Endothelial cell of umbilical vein (primary cell): ENCODE measurements at regions not wholly inside any gene's neighbourhood (a gene's known extent, or its start where the extent isn't known, plus 50 kb on each side); places are given as distances from the start of the nearest gene placed in this dataset.

Source experiments
- BruUV-seq: library from RNA; stranded (reverse); fragments of 400-500 nt; replicated peaks from 2 replicates; lab custom pipeline; 2021; lab: Mats Ljungman, UMichigan
- CTCF ChIA-PET: fragments of 300-600, 350-600 bp; sonication (Branson Sonifier 250); formaldehyde crosslinking; loops from one replicate; lab custom pipeline; 2021; ENCODE audit warnings: antibody characterized with exemption, inconsistent platforms; lab: Charles Lee
- POLR2A ChIA-PET: fragments of 300-600, 350-600 bp; sonication (Branson Sonifier 250); formaldehyde crosslinking; loops from one replicate; lab custom pipeline; 2021; ENCODE audit warnings: antibody characterized with exemption, inconsistent platforms; lab: Charles Lee
- DNase-seq: peaks from one replicate; pipeline ENCODE4 v3.0.0-alpha.2; 2011; ENCODE audit warnings: low read depth, low spot score
- FAIRE-seq: peaks from 2 replicates; lab custom pipeline; 2011; peaks lifted over from hg19 to GRCh38; lab: Jason Lieb, UNC
- H2AFZ ChIP-seq: 2 replicates; pipeline ENCODE4 v1.6.0; 2012; ENCODE audit warnings: low read depth, low read length, control low read depth, inconsistent platforms
- H3K27ac ChIP-seq: 2 replicates; pipeline ENCODE4 v1.5.1; 2011; ENCODE audit warnings: low read depth, mild to moderate bottlenecking, control low read depth, low read length, moderate library complexity; ENCODE audit not compliant: insufficient read depth
- H3K27me3 ChIP-seq, 2 experiments: 2 replicates each; pipeline versions ENCODE4 v1.6.0 to v1.6.1; 2011; ENCODE audit warnings: low read length in 2 of 2, mixed read lengths in 1 of 2; ENCODE audit not compliant: control insufficient read depth in 2 of 2, insufficient read depth in 2 of 2
- H3K36me3 ChIP-seq, 2 experiments: 2 replicates in 1 of 2; 3 replicates in 1 of 2; pipeline ENCODE4 v1.5.1; 2011; ENCODE audit warnings: low read length in 2 of 2, mild to moderate bottlenecking in 1 of 2, moderate library complexity in 1 of 2; ENCODE audit not compliant: control insufficient read depth in 2 of 2, insufficient read depth in 2 of 2; ENCODE audit errors: extremely low read depth in 1 of 2
- H3K4me1 ChIP-seq: 3 replicates; pipeline ENCODE4 v1.5.1; 2011; ENCODE audit warnings: mild to moderate bottlenecking, low read length; ENCODE audit not compliant: control insufficient read depth, insufficient read depth; ENCODE audit errors: extremely low read depth
- H3K4me2 ChIP-seq: 2 replicates; pipeline ENCODE4 v1.6.1; 2011; ENCODE audit warnings: low read length, control low read depth, mixed read lengths; ENCODE audit not compliant: insufficient read depth
- H3K4me3 ChIP-seq, 3 experiments: fragments of 200-600 bp in 1 of 3; sonication (generic), shearing (Covaris generic) in 1 of 3; replicated peaks in 1 of 3; 2 replicates each; pipeline ENCODE4 v1.5.1; 2011 to 2016; ENCODE audit warnings: control low read depth in 3 of 3, low read length in 3 of 3, mild to moderate bottlenecking in 2 of 3, inconsistent platforms in 1 of 3, low read depth in 1 of 3, moderate library complexity in 1 of 3; ENCODE audit not compliant: insufficient read depth in 1 of 3
- H3K79me2 ChIP-seq: 2 replicates; pipeline ENCODE4 v1.6.0; 2012; ENCODE audit warnings: low read length, inconsistent platforms; ENCODE audit not compliant: control insufficient read depth, insufficient read depth
- H3K9ac ChIP-seq: replicated peaks from 2 replicates; pipeline ENCODE3; 2011; ENCODE audit warnings: low read length, control low read depth; ENCODE audit not compliant: insufficient read depth; ENCODE audit errors: extremely low read depth
- H3K9me1 ChIP-seq: replicated peaks from 3 replicates; pipeline ENCODE4 v1.6.0; 2011; ENCODE audit warnings: mild to moderate bottlenecking, low read length; ENCODE audit not compliant: control insufficient read depth, insufficient read depth; ENCODE audit errors: extremely low read depth
- H3K9me3 ChIP-seq: replicated peaks from 2 replicates; pipeline ENCODE4 v1.5.1; 2012; ENCODE audit warnings: low read length, inconsistent platforms; ENCODE audit not compliant: control insufficient read depth, insufficient read depth
- H4K20me1 ChIP-seq: replicated peaks from 2 replicates; pipeline ENCODE3; 2011; ENCODE audit warnings: mild to moderate bottlenecking, low read length; ENCODE audit not compliant: control insufficient read depth, insufficient read depth; ENCODE audit errors: extremely low read depth
- EZH2 ChIP-seq: IDR thresholded peaks from 2 replicates; pipeline ENCODE4 v1.6.1; 2012; ENCODE audit warnings: borderline replicate concordance, low read depth, mild to moderate bottlenecking, moderate library complexity, low read length, inconsistent platforms; ENCODE audit not compliant: severe bottlenecking
- FOS ChIP-seq: IDR thresholded peaks from 2 replicates; pipeline ENCODE4 v1.6.1; 2011; ENCODE audit warnings: mild to moderate bottlenecking, low read length, moderate library complexity, borderline replicate concordance; ENCODE audit not compliant: insufficient read depth
- GATA2 ChIP-seq: IDR thresholded peaks from 2 replicates; pipeline ENCODE4 v1.7.0; 2011; ENCODE audit warnings: low read depth, mild to moderate bottlenecking, moderate library complexity, mixed read lengths, low read length; ENCODE audit not compliant: insufficient read length, insufficient read depth
- JUN ChIP-seq: IDR thresholded peaks from 2 replicates; pipeline ENCODE4 v1.6.1; 2011; ENCODE audit warnings: borderline replicate concordance, low read depth; ENCODE audit not compliant: insufficient read length, insufficient read depth
- MYC ChIP-seq: IDR thresholded peaks from one replicate; pipeline ENCODE4 v1.6.1; 2011; ENCODE audit warnings: mild to moderate bottlenecking, low read depth, low read length
- POLR2A ChIP-seq: IDR thresholded peaks from 2 replicates; pipeline ENCODE4 v1.6.1; 2012; ENCODE audit warnings: low read depth, mild to moderate bottlenecking, control low read depth, low read length
- POLR2AphosphoS5 ChIP-seq: IDR thresholded peaks from 2 replicates; pipeline ENCODE4 v1.6.1; 2012; ENCODE audit warnings: low read depth, mild to moderate bottlenecking, control low read depth, low read length, moderate library complexity; ENCODE audit not compliant: insufficient read depth
- dilution Hi-C: fragments of 300-500 bp; cut with MboI; formaldehyde crosslinking; loops from one replicate; pipeline ENCODE4 v1.15.0; 2019; ENCODE audit warnings: low sequenced_read_pairs; ENCODE audit not compliant: extremely low pct_ligation_motif_present
- intact Hi-C: fragments of 100-400 bp; cut with micrococcal nuclease; formaldehyde crosslinking; loops from one replicate; pipeline ENCODE4 v1.10.0; 2022
- TF ChIP-seq, protein P1 (sequence below): IDR thresholded peaks from 2 replicates; pipeline ENCODE4 v1.6.1; 2011; ENCODE audit not compliant: insufficient read depth, insufficient read length
- TF ChIP-seq, protein P2 (sequence below), 2 donors: IDR thresholded peaks; 1 replicate in 1 of 2; 2 replicates in 1 of 2; pipeline ENCODE4 v1.5.1; 2011; ENCODE audit warnings: low read length in 2 of 2, mild to moderate bottlenecking in 2 of 2, moderate library complexity in 2 of 2, control low read depth in 1 of 2, inconsistent platforms in 1 of 2, low read depth in 1 of 2; ENCODE audit not compliant: insufficient read depth in 1 of 2; ENCODE audit errors: extremely low read depth in 1 of 2

DNA sequence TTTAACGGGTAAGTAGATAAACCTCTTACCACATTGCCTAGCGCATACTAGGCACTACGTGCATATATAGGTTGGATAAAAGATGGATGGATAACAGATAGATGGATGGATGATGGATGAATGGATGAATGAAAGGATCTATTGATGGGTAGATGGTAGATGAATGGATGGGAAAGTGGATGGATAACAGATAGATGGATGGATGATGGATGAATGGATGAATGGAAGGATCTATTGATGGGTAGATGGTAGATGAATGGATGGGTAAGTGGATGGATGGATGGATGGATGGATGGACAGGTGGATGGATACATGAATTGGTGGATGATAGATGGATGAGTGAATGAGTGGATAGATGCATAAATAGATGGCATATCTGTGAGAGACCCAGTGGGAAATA, 555.0 kb downstream of the MN1 start:
- intact Hi-C loops (loop anchor here (10.0 kb wide), 1 partner anchor 412 kb away; no protein-coding TSS in a partner anchor), dilution Hi-C loops (no loop called here)
- POLR2A ChIA-PET, result no interaction called here

More for the DNA sequence above, 555.0 kb downstream of the MN1 start:
- TF ChIP-seq JUN, result no peak
- TF ChIP-seq FOS, result no peak
- TF ChIP-seq GATA2, result no peak
- TF ChIP-seq, protein P1, sequence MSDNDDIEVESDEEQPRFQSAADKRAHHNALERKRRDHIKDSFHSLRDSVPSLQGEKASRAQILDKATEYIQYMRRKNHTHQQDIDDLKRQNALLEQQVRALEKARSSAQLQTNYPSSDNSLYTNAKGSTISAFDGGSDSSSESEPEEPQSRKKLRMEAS, result no peak
- no peak for TF ChIP-seq POLR2A
- TF ChIP-seq, protein P2, sequence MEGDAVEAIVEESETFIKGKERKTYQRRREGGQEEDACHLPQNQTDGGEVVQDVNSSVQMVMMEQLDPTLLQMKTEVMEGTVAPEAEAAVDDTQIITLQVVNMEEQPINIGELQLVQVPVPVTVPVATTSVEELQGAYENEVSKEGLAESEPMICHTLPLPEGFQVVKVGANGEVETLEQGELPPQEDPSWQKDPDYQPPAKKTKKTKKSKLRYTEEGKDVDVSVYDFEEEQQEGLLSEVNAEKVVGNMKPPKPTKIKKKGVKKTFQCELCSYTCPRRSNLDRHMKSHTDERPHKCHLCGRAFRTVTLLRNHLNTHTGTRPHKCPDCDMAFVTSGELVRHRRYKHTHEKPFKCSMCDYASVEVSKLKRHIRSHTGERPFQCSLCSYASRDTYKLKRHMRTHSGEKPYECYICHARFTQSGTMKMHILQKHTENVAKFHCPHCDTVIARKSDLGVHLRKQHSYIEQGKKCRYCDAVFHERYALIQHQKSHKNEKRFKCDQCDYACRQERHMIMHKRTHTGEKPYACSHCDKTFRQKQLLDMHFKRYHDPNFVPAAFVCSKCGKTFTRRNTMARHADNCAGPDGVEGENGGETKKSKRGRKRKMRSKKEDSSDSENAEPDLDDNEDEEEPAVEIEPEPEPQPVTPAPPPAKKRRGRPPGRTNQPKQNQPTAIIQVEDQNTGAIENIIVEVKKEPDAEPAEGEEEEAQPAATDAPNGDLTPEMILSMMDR (IDR thresholded peaks at IDR 0.05; ENCODE audit: extremely low read depth in 1 of 2, insufficient read depth in 1 of 2, low read depth in 1 of 2, low read length in 2 of 2), result no peak
- TF ChIP-seq EZH2, result no peak
- no peak for TF ChIP-seq POLR2AphosphoS5
- TF ChIP-seq MYC, result no peak
- Histone ChIP-seq H2AFZ (no peak overlapping the region), H3K27ac (no peak overlapping the region), H3K27me3 (no peaks in the 10 kb centered on the region), H3K79me2 (no peaks in the 10 kb centered on the region), H3K36me3 (no peaks in the 10 kb centered on the region), H4K20me1 (no peaks in the 10 kb centered on the region), H3K9me3 (no peaks in the 10 kb centered on the region), H3K4me2 (no peak overlapping the region), H3K9me1 (no peaks in the 10 kb centered on the region), H3K4me1 (peaks cover 18% of the 10 kb centered on the region), H3K4me3 (no peak overlapping the region), H3K9ac (no peak overlapping the region)
- FAIRE-seq (peak; percentile 59), DNase-seq (no peak)
- CTCF ChIA-PET, result no interaction called here
- no TSS peak for BruUV-seq
